A673 (cell line): ENCODE measurements at regions not wholly inside any gene's neighbourhood (a gene's known extent, or its start where the extent isn't known, plus 50 kb on each side); places are given as distances from the start of the nearest gene placed in this dataset.

ENCODE experiments used
- BruUV-seq: library from RNA; stranded (reverse); fragments of 400-500 nt; replicated peaks from 2 replicates; lab custom pipeline; 2021; lab: Mats Ljungman, UMichigan
- CTCF ChIA-PET: fragments of 300-600 bp; sonication (Branson Sonifier 250); formaldehyde crosslinking; loops from one replicate; lab custom pipeline; 2022; ENCODE audit warnings: antibody characterized with exemption; lab: Charles Lee
- POLR2A ChIA-PET: fragments of 300-600 bp; sonication (Branson Sonifier 250); formaldehyde crosslinking; loops from one replicate; lab custom pipeline; 2022; ENCODE audit warnings: antibody characterized with exemption; ENCODE audit not compliant: low non-redundant PET; lab: Charles Lee
- DNase-seq: peaks from one replicate; pipeline ENCODE4 v3.0.0-alpha.2; 2015; ENCODE audit warnings: low spot score
- H3K27ac ChIP-seq: fragments of 200-600 bp; sonication (generic); 2 replicates; pipeline ENCODE4 v1.5.1; 2016; ENCODE audit warnings: mixed run types, low read depth, mild to moderate bottlenecking, mixed read lengths, antibody characterized with exemption, low read length; ENCODE audit not compliant: poor library complexity, severe bottlenecking
- H3K27me3 ChIP-seq: fragments of 200-600 bp; sonication (generic); replicated peaks from 2 replicates; pipeline ENCODE4 v1.6.1; 2017; ENCODE audit warnings: mixed run types, low read depth, mild to moderate bottlenecking, mixed read lengths, antibody characterized with exemption, low read length; ENCODE audit not compliant: insufficient read depth, poor library complexity
- H3K36me3 ChIP-seq: fragments of 200-600 bp; sonication (generic); 2 replicates; pipeline ENCODE4 v1.6.1; 2016; ENCODE audit warnings: mixed run types, mild to moderate bottlenecking, mixed read lengths, antibody characterized with exemption, low read length; ENCODE audit not compliant: insufficient read depth, poor library complexity, severe bottlenecking
- H3K4me1 ChIP-seq: fragments of 200-600 bp; sonication (generic); 2 replicates; pipeline ENCODE4 v1.6.1; 2017; ENCODE audit warnings: mixed run types, mild to moderate bottlenecking, mixed read lengths, antibody characterized with exemption, low read length; ENCODE audit not compliant: insufficient read depth, poor library complexity, severe bottlenecking
- H3K4me3 ChIP-seq: fragments of 200-600 bp; sonication (generic); 2 replicates; pipeline ENCODE4 v1.5.1; 2016; ENCODE audit warnings: low read depth, mixed run types, mild to moderate bottlenecking, mixed read lengths, low read length; ENCODE audit not compliant: poor library complexity, severe bottlenecking
- H3K9me3 ChIP-seq: fragments of 200-600 bp; sonication (generic); 2 replicates; pipeline ENCODE4 v1.6.1; 2016; ENCODE audit warnings: mixed run types, low read depth, mild to moderate bottlenecking, mixed read lengths, antibody characterized with exemption, low read length; ENCODE audit not compliant: poor library complexity, severe bottlenecking
- CTCF ChIP-seq: fragments of 300-800, 200-600 bp; sonication (generic); conservative IDR thresholded peaks from 2 replicates; pipeline ENCODE4 v1.5.1; 2017; ENCODE audit warnings: low read depth, mild to moderate bottlenecking, antibody characterized with exemption, low read length, moderate library complexity, mixed read lengths
- EZH2 ChIP-seq: fragments of 200-600 bp; sonication (generic); IDR thresholded peaks from 2 replicates; pipeline ENCODE4 v1.6.1; 2017; ENCODE audit warnings: borderline replicate concordance, low read depth, mild to moderate bottlenecking, mixed read lengths, antibody characterized with exemption, low read length; ENCODE audit not compliant: poor library complexity, severe bottlenecking
- intact Hi-C: fragments of 100-400 bp; cut with micrococcal nuclease; formaldehyde crosslinking; loops from one replicate; pipeline ENCODE4 v1.10.0; 2022; ENCODE audit not compliant: unreplicated experiment

GRCh38 chr5:67617051-67617450 lies 420.5 kb upstream of the CD180 start:
- TF ChIP-seq CTCF (no peak), EZH2 (no peak)
- Histone ChIP-seq H3K36me3 (no peaks in the 10 kb centered on the region), H3K27me3 (no peaks in the 10 kb centered on the region), H3K4me3 (no peak overlapping the region), H3K27ac (no peak overlapping the region), H3K9me3 (no peaks in the 10 kb centered on the region), H3K4me1 (no peaks in the 10 kb centered on the region)
- POLR2A ChIA-PET = no interaction called here
- no TSS peak for BruUV-seq
- DNase-seq = no peak
- CTCF ChIA-PET = no interaction called here
- intact Hi-C loops = no loop called here

- ChIA-PET CTCF (no interaction called here), POLR2A (no interaction called here)
- no peak overlapping the region for H3K4me3 ChIP-seq
- H3K9me3 ChIP-seq = no peaks in the 10 kb centered on the region
- no peak overlapping the region for H3K27ac ChIP-seq
- no peak for DNase-seq
- H3K36me3 ChIP-seq = no peaks in the 10 kb centered on the region
- no peaks in the 10 kb centered on the region for H3K27me3 ChIP-seq
- H3K4me1 ChIP-seq = no peaks in the 10 kb centered on the region
- intact Hi-C loops = no loop called here
- BruUV-seq = no TSS peak
- no peak for TF ChIP-seq CTCF
- no peak for TF ChIP-seq EZH2
Measured at GRCh38 chr5:67612961-67613360, 416.4 kb upstream of the CD180 start.

- H3K4me1 ChIP-seq = no peaks in the 10 kb centered on the region
- H3K36me3 ChIP-seq = no peaks in the 10 kb centered on the region
- TF ChIP-seq EZH2 (no peak), CTCF (no peak)
- CTCF ChIA-PET = no interaction called here
- no peak overlapping the region for H3K27ac ChIP-seq
- intact Hi-C loops = no loop called here
- DNase-seq = no peak
- H3K27me3 ChIP-seq = no peaks in the 10 kb centered on the region
- POLR2A ChIA-PET = no interaction called here
- no TSS peak for BruUV-seq
- H3K9me3 ChIP-seq = no peaks in the 10 kb centered on the region
- no peak overlapping the region for H3K4me3 ChIP-seq
Measured at GRCh38 chr5:67610186-67610912, 413.8 kb upstream of the CD180 start.
